ENCODE measurements at regions not wholly inside any gene's neighbourhood (a gene's known extent, or its start where the extent isn't known, plus 50 kb on each side); places are given as distances from the start of the nearest gene placed in this dataset.
A peak's percentile ranks its signal among the peaks of the same experiment; 100 is the strongest.
"Not testable (repeated sequence)": the region's sequence is repeated elsewhere in the genome, so short reads cannot be mapped to it uniquely, and the experiment has no call there.

DNA sequence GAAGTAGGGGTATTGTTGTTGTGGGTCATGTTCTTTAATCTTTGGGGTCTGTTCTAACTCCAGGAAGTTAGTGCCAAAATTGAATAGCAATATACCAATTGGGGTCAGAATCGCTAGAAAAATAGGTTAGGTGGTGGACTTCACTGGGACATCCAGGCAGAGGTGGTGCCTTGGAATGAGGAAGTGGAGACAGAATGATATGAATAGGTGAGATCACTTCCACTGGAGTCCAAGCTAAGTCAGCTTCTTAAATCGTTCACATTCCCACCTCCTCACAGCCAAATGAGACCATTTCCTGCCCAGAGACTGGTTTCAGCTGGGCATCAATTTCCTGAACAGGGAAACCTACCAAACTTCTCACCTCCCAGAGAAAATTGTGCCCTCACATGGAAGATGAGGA is 137.8 kb upstream of the RAB4A start:
- DNase-seq = no peak

DNA sequence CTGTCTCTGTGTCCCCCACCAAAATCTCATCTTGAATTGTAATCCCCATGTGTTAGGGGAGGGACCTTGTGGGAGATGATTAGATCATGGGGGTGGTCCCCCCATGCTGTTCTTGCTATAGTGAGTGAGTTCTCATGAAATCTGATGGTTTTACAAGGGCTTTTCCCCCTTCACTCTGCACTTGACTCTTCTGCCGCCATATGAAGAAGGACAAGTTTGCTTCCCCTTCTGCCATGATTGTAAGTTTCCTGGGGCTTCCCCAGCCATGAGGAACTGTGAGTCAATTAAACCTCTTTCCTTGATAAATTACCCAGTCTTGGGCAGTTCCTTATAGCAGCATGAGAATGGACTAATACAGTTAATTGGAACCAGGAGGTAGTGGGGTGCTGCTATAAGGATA is 137.1 kb upstream of the RAB4A start:
- no peak for DNase-seq

DNA sequence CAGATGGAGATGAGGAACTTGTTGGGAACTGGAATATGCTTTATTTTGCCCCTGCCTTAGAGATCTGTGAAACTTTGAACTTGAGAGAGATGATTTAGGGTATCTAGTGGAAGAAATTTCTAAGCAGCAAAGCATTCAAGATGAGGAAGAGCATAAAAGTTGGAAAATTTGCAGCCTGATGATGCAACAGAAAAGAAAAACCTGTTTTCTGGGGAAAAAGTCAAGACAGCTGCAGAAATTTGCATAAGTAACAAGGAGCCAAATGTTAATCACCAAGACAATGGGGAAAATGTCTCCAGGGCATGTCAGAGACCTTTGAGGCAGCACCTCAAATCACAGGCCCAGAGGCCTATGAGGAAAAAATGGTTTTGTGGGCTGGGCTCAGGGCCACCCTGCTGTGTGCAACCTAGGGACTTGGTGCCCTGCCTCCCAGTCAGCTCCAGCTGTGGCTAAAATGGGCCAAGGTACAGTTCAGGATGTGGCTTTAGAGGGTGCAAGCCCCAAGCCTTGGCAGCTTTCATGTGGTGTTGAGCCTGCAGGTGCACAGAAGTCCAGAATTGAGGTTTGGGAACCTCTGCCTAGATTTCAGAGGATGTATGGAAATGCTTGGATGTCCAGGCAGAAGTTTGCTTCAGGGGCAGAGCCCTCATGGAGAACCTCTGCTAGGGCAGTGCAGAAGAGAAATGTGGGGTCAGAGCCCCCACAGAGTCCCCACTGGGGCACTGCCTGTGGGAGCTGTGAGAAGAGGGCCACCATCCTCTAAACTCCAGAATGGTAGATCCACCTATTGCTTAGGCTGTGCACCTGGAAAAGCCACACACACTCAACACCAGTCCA is 136.3 kb upstream of the RAB4A start:
- not testable (repeated sequence) for DNase-seq

DNA sequence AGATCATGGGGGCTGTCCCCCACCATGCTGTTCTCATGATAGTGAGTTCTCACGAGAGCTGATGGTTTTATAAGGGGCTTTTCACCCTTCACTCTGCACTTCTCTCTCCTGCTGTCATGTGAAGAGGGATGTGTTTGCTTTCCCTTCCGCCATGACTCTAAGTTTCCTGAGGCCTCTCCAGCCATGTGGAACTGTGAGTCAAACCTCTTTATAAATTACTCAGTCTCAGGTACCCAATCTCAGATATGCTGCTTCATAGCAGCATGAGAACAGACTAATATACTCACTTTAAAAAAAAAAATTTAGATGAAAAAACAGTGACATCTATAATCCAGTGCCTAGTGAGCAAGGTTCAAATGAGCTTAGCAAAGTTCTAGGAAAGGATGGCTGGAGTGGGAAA is 135.1 kb upstream of the RAB4A start:
- DNase-seq = no peak

DNA sequence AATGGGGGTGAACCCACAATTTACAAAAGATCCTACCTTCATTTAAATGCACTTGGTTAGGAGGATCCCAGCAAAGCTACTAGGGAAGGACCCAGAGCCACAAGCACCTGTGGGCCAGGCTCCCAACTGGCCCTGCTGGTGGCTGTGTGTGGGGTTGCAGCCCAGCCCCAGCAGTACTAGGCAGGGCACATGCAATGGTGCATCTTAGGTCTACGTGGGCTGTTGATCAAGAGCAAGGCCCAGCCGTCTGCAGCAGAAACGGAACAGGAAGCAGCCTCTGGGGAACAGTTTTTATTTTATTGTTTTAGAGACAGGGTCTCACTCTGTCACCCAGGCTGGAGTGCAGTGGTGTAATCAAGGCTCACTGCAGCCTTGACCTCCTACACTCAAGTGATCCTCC is 134.1 kb upstream of the RAB4A start:
- DNase-seq = no peak

DNA sequence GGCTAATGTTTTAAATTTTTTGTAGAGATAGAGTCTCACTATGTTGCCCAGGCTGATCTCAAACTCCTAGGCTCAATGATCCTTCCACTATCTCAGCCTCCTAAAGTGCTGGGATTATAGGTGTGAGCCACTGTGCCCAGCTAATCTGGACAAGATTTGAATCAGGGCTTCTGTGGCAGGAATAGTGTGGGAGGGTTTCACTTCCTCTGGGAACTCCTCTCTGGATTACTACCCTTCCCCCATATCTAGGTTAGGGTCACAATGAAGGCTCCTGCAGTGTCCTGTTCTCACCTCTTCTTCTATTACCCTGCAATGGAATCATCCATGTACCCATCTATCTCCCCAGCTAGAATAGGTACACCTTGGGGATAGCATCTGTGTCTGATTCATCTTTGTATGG is 133.6 kb upstream of the RAB4A start:
- DNase-seq = no peak

DNA sequence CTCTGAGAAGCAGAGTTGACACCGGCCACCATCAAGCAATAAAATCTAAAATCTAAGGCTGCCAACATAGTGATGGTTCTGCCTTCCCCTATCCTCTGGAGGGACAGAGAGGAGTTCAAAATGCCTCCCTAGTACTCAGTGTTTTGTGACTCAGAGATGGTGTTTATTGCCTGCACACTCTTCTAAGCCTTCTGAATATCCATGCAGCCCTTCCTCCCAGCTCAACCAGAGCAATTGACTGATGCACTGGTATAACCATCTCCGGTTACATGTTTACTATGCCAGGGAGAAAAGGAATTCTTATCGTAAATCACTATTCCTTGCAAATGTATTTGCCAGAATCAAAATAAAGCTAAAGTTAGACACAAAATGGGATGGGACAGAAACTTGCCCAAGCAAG is 132.9 kb upstream of the RAB4A start:
- DNase-seq = no peak

DNA sequence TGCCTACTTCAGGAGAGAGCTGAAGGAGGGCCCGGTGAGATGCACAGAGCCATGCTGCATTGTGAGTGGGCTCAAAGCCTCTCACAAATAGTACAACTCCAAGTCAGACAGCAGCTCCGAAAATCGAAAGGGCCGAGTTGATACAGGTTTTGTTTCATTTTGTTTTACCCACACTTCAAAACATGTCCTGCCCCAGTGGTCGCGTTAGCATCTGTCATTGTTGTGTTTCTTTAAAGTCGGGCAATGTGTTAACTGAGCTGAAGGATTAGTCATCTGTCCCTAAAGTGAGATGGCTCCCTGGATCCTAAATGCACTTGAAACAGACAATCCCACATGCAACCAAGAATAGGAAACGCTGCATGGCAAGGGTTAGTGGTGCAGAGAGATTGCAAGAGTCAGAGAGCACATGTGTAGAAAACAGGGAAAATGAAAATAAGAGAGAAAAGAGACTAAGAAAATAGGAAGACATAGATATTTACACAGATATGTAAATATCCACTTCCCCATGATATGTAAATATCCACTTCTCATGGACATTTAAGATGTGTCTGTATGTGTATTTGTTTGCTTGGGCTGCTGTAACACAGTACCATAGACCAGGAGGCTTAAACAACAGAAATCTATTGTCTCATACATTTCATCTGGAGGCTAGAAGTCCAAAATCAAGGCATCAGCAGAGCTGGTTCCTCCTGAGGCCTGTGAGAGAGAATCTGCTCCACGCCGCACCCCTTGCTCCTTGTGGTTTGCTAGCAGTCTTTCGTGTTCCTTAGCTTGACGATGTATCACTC is 131.4 kb upstream of the RAB4A start:
- no peak for DNase-seq

DNA sequence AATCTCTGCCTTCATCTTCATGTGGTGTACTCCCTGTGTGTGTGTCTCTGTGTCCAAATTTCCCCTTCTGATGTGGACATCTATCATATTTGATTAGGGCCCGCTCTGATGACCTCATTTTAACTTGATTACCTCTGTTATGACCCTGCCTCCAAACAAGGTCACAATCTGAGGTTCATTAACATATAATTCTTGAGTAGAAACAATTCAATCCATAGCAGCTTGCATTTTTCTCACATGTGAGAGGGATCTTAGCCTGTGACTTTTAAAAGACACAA is 130.9 kb upstream of the RAB4A start:
- DNase-seq = no peak

DNA sequence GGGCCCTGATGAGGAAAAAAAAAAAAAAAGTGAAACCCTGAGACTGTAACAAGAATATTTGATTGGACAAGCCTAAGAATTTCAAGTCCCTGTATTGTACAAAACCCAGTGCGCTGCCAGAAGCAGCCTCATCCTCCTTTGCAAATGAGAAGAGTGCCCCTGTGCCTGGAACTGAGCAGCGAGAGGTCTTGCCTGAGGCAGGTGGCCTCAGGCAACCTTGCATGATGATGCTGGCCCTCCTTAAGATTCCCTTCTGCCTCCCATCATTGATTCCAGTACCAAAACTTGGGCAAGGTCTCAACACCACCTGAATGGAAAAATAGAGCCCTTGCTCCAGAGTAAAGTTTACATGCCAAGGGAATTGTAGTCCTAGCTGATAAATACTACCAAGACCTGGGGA is 129.6 kb upstream of the RAB4A start:
- DNase-seq = no peak

DNA sequence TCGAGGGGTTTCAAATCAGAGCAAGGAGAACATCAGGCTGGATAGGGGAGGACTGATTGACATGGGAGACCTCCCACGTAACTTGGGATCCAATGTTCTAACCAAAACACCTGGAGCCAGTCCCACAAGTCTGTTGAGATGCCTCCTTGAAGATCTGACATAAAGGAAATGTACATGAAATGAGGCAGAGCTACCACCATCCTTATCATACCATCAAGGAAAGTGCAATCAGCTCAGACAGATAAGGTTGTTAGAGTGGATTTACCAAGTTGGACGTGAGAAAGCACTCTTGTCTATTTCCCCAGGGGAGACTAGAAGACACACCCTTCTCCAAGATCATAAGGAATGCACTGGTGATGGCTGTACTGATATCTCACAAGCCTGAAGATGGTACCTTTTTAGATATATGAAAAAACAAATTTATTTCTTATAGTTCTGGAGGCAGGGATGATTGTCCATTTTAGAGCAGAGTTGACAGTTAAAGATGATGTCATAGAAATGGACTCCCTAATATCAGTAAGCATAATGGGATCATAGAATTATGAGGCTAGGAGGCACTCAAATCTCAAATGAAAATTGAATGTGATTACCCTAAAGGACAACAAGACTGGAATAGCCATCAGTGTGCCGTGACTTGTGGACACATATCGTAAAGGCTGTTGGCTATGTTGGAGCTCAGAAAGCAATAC is 129.1 kb upstream of the RAB4A start:
- no peak for DNase-seq

DNA sequence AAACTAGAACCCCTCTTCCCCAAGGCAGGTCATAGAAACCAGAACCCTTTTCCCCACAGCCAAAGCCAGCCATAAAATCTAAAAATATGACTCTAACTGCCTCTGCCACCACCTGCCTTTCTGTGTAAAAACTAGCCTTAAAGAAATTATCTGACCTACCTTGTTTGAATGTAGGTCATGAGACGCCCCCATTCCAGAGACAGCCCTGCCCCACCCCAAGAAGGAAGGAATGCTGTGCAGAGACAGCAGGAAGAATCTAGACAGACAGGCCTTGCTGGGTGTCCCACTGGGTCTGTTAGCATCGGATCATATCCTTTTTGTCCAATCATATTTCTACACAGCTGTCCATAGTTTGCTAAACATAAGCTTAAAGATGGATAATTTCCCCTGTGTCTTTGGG is 128.4 kb upstream of the RAB4A start:
- DNase-seq = no peak

DNA sequence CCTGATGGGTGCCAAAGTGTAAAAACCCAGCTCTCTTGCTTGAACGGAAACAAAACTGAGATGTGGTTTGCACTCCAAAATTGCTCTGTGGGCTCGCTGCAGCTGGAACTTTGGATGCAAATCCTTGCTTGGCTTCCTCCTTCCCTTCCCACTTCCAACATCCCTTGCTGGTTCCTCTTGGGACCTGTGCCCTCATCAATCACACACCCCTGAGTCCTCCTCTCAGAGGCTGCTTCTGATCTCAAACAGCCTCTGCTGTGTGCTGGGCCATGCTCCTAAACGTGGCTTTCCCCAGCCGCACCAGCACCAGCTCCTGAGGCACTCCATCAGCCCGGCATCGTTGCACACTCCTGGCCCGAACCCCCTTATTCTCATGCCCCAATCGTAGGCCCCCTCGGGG is 124.3 kb upstream of the RAB4A start:
- DNase-seq = no peak

DNA sequence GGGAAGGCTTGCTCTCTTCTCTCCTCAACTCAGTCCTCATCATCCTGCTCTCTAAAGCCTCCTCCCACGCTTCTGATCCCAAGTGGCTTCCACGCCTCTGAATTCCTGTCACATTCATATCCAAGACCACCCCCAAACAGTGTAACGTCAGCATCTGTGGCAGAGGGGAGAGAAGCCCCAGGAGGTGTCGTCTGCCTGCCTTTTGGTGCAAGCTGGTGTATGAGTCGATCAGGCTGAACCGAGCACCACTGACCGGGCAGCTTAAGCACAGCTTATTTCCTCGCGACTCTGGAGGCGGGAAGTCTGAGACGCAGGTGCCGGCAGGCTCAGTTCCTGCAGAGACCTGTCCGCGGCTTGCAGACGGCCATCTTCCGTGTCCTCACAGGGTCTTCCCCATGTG is 123.8 kb upstream of the RAB4A start:
- DNase-seq = no peak

DNA sequence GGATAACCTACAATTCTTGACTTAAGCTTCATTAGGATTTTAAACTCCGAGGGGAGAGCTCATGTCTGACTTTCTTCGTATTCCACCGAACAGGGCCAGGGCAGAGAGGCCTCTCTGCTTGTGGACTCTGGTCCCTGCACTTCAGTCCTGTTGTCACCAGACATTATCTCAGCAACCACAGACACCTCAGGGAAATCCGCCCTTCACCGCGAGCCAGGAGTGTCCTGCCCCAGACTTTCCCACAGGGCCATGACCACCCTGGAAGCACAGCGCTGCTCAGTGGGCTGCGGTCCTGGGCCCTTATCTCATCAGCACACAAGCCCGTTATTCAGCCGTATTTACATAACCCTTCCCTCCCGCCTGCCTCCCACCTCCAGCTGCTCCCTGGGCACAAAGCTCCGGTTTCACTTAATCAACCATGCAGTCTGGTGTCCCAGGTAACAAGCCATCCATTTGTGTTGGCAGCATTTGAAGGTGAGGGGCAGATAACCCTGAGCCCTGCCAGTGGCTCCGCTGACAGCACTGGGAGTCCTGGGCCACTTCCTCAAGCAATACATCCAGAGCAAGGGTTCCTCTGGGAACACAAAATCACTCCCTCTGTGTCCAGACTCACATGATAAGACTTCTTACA is 122.8 kb upstream of the RAB4A start:
- DNase-seq = no peak

DNA sequence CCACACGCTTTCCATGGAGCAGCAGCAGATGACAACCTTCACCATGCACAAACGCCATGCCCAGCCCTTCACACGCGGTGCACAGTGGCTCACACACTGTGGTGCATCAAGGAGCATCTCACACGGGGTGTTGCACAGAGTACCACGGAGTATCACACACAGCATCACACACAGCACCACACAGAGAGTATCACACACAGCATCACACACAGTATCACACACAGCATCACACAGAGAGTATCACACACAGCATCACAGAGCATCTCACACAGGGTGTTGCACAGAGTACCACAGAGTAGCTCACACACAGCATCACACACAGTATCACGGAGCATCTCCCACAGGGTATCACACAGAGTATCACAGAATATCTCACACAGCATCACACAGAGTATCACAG is 122.2 kb upstream of the RAB4A start:
- DNase-seq = no peak

DNA sequence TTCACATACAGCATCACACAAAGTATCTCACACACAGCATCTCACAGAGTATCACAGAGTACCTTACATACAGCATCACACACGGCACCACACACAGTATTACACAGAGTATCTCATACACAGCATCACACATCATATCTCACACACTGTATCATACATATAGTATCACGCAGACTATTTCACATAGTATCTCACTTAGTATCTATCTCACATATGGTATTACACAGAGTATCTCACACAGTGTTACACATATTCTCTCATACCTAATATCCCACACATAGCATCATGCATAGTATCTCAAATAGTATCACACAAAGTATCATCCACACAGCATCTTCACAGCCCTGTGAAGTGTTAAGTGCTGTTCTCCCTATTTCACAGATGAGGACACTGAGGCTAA is 121.5 kb upstream of the RAB4A start:
- no peak for DNase-seq

DNA sequence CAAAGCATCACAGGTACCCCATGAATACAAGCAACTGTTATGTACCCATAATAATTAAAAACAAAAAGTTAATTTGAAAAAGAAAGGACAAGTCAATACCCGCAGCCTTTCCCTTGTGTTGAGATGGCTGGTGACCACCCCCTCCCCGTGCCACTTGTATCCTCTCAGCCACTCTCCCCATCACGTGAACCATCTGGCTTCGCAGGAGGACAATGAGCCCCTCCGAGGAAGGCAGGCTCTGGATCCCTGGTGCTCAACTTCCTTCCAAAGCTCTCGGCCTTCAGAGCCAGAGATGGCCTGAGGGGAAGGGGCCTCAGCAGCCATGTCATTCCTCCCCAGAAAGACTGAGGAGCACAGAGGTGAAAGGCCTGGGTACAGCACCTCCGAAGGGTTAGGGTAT is 120.4 kb upstream of the RAB4A start:
- no peak for DNase-seq

DNA sequence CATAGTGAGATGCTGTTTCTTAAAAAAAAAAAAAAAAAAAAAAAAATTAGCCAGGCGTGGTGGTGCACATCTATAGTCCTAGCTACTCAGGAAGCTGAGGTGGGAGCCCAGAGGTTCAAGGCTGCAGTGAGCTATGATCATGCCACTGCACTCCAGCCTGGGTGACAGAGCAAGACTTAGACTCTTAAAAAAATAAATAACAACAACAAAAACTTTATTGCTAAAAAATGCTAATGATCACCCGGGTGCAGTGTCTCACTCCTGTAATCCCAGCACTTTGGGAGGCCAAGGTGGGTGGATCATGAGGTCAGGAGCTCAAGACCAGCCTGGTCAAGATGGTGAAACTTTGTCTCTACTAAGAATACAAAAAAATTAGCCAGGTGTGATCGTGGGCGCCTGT is 119.5 kb upstream of the RAB4A start:
- not testable (repeated sequence) for DNase-seq

DNA sequence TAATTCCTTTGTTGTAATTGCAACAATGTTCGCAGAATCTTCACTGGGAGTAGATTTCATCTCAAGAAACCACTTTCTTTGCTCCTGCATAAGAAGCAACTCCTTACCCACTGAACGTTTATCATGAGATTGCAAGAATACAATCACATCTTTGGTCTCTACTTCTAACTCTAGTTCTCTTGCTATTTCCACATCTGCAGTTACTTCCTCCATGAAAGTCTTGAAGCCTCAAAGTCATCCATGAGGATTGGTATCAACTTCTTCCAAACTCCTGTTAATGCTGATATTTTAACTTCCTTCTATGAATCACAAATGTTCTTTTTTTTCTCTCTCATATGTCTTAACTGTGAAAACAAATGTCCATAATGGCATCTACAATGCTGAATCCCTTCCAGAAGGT is 118.6 kb upstream of the RAB4A start:
- DNase-seq = no peak

DNA sequence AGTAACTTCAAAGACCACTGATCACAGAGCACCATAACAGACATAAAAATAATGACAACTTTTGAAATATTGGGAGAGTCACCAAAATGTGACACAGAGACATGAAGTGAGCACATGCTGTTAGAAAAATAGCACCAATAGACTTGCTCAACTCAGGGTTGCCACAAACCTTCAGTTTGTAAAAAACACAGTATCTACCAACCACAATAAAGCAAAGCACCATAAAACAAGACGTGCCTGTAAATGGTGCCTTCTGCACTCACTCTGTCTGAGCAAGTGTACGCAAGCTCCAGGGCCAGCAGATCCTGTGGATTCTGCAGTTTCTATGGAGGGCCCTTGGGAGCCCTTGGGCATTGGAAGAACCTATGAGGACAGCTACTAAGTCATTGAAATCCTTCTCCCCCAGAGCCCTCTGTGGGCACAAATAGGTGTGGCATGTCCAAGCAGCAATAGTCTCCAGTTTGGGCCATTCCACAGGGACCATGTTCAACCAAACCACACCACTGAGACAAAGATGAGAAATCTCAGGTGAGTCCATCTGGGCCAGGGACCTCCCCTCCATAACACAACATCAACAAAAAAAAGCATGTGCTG is 116.9 kb upstream of the RAB4A start:
- DNase-seq = no peak

DNA sequence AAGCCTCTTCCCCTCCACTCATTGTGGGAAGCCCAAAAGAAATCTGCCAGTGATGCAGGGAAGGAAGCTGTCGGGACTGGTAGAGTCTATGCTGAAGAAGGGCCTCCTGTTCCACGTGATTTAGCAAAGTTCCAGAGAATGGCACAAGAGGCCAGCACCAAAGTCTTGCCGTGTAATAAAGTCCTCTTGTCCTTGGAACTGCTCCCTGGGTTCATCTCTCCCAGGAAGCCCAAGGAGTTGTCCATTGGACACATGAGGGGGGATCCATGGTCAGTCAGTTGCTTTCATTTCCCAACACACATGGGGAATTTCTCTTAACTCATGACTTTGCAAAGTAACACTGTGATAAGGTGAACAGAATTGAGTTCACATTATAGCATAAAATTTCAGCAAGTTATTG is 116.1 kb upstream of the RAB4A start:
- DNase-seq = no peak

DNA sequence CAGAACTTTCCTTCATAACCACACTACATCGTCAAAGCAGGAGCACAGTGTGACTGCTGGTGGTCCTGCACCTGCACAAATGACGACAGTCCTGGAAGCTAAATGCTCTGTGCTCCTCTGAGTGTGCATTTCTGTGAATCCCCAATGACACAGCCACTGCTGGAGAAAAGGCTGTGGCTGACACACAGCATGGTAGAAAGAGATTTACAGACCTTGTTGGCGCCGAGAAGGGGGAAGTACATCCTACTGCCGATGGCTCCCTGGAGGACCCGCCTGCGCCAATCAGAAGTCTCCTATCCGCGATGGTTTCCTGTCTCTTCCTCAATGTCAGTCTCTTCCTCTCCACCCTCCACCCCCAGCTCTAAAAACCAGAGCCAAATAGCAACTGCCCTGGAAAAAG is 115.4 kb upstream of the RAB4A start:
- peak; percentile 66 for DNase-seq
